ENCODE measurements at regions not wholly inside any gene's neighbourhood (a gene's known extent, or its start where the extent isn't known, plus 50 kb on each side); places are given as distances from the start of the nearest gene placed in this dataset.

DNA sequence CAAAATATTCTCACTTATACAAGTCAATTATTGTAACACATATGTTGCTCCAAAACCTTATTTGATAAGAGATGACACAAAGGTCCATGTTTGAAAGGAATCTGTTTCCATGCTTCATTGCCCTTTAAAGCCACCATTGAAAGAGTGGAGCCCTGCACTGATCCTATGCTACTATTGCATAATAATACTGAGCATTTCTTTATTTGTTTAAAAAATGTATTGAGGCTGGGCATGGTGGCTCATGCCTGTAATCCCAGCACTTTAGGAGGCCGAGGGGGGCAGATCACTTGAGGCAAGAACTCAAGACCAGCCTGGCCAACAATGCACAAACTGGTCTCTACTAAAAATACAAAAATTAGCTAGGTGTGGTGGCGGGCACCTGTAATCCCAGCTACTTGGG is 178.8 kb upstream of the STARD13 start:
- Histone ChIP-seq H3K36me3 (ENCODE audit: control insufficient read depth, insufficient read depth, low read length) (no peaks in the 10 kb centered on the region), H3K4me1 (ENCODE audit: control insufficient read depth, insufficient read depth, low read length) (no peaks in the 10 kb centered on the region), H3K27me3 (ENCODE audit: control insufficient read depth, insufficient read depth, low read length) (no peaks in the 10 kb centered on the region), H3K4me3 (ENCODE audit: low read length) (no peak overlapping the region), H3K9me3 (ENCODE audit: control insufficient read depth, insufficient read depth, low read length) (no peaks in the 10 kb centered on the region), H3K27ac (ENCODE audit: low read length) (no peak overlapping the region)
- no peak for DNase-seq (ENCODE audit: low read depth, low spot score)
- WGBS (ENCODE audit: insufficient coverage, insufficient read length): no CpG with 5 or more reads among the region's 2 CpGs

DNA sequence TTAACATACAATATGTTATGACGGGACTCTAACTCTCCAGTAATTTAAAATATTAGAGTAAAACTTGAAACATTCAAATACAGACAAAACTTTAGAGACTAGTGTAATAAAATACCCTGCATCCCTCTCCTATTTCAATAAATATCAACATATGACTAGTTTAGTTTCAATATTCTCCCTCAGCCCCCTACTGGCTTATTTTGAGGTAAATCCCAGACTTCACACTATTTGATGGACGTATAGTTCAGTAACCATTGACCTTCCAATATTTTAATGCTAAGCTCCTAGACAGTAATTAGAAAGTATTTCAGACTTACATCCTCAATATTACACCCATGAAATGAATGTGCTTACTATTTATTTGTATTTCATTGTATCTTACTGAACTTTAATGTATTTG is 180.7 kb upstream of the STARD13 start:
- no peaks in the 10 kb centered on the region for H3K4me1 ChIP-seq (ENCODE audit: control insufficient read depth, insufficient read depth, low read length)
- no peak overlapping the region for H3K4me3 ChIP-seq (ENCODE audit: low read length)
- no peak overlapping the region for H3K27ac ChIP-seq (ENCODE audit: low read length)
- no peaks in the 10 kb centered on the region for H3K9me3 ChIP-seq (ENCODE audit: control insufficient read depth, insufficient read depth, low read length)
- no peaks in the 10 kb centered on the region for H3K36me3 ChIP-seq (ENCODE audit: control insufficient read depth, insufficient read depth, low read length)
- no peaks in the 10 kb centered on the region for H3K27me3 ChIP-seq (ENCODE audit: control insufficient read depth, insufficient read depth, low read length)
- DNase-seq (ENCODE audit: low read depth, low spot score): no peak
- WGBS (ENCODE audit: insufficient coverage, insufficient read length): no CpG with 5 or more reads among the region's 2 CpGs

DNA sequence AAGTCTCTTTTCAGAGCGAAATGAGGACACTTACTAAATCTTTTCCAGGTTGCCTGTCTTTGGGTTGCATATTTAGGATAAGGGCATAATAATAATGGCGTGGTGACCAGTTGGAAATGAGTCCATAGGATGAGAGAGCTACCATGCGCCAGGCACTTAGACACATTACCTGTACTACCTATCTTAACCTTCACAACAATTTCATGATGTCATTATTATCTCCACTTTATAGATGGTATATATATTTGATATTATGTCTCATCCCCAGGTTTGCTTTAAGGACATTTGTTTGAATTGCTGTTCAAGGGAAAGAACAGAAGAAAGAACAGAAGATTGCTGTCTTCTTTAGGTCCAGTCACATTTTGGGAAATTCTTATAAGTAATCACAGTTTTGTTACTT is 182.0 kb upstream of the STARD13 start:
- H3K9me3 ChIP-seq (ENCODE audit: control insufficient read depth, insufficient read depth, low read length): no peaks in the 10 kb centered on the region
- H3K4me1 ChIP-seq (ENCODE audit: control insufficient read depth, insufficient read depth, low read length): no peaks in the 10 kb centered on the region
- H3K36me3 ChIP-seq (ENCODE audit: control insufficient read depth, insufficient read depth, low read length): no peaks in the 10 kb centered on the region
- no peaks in the 10 kb centered on the region for H3K27me3 ChIP-seq (ENCODE audit: control insufficient read depth, insufficient read depth, low read length)
- WGBS (ENCODE audit: insufficient coverage, insufficient read length): no CpG with 5 or more reads among the region's 3 CpGs
- no peak for DNase-seq (ENCODE audit: low read depth, low spot score)
- H3K27ac ChIP-seq (ENCODE audit: low read length): no peak overlapping the region
- no peak overlapping the region for H3K4me3 ChIP-seq (ENCODE audit: low read length)

GRCh38 chr13:33471204-33471603 is 185.6 kb upstream of the STARD13 start:
- H3K36me3 ChIP-seq (ENCODE audit: control insufficient read depth, insufficient read depth, low read length): no peaks in the 10 kb centered on the region
- no peaks in the 10 kb centered on the region for H3K27me3 ChIP-seq (ENCODE audit: control insufficient read depth, insufficient read depth, low read length)
- H3K27ac ChIP-seq (ENCODE audit: low read length): no peak overlapping the region
- H3K9me3 ChIP-seq (ENCODE audit: control insufficient read depth, insufficient read depth, low read length): no peaks in the 10 kb centered on the region
- H3K4me3 ChIP-seq (ENCODE audit: low read length): no peak overlapping the region
- DNase-seq (ENCODE audit: low read depth, low spot score): no peak
- no peaks in the 10 kb centered on the region for H3K4me1 ChIP-seq (ENCODE audit: control insufficient read depth, insufficient read depth, low read length)

DNA sequence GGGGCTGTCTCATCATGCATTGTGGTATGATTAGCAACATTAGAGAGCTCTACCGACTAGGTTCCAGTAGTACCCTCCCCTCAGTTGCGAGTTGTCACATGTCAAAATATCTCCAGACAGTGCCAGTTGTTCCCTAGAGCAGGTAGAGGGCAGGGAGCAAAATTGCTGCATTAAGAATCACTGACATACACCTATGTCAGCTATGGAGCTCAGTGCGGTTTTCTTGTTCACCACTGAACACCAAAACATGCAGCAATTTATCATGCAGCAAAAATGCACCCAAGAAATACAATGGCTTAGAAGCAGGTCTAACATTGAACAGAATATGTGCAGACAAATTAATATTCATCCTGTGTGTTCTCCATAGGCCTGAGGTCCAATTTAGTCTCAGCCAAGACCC is 186.9 kb upstream of the STARD13 start:
- no CpG with 5 or more reads among the region's 3 CpGs for WGBS (ENCODE audit: insufficient coverage, insufficient read length)

GRCh38 chr13:33479105-33479504 is 193.6 kb upstream of the STARD13 start:
- Histone ChIP-seq H3K36me3 (ENCODE audit: control insufficient read depth, insufficient read depth, low read length) (no peaks in the 10 kb centered on the region), H3K27me3 (ENCODE audit: control insufficient read depth, insufficient read depth, low read length) (no peaks in the 10 kb centered on the region), H3K9me3 (ENCODE audit: control insufficient read depth, insufficient read depth, low read length) (no peaks in the 10 kb centered on the region), H3K4me3 (ENCODE audit: low read length) (no peak overlapping the region), H3K4me1 (ENCODE audit: control insufficient read depth, insufficient read depth, low read length) (no peaks in the 10 kb centered on the region), H3K27ac (ENCODE audit: low read length) (no peak overlapping the region)
- DNase-seq (ENCODE audit: low read depth, low spot score): no peak
- WGBS (ENCODE audit: insufficient coverage, insufficient read length): no CpG with 5 or more reads among the region's 4 CpGs

More for the DNA sequence above, 186.9 kb upstream of the STARD13 start:
- Histone ChIP-seq H3K4me1 (ENCODE audit: control insufficient read depth, insufficient read depth, low read length) (no peaks in the 10 kb centered on the region), H3K27ac (ENCODE audit: low read length) (no peak overlapping the region), H3K4me3 (ENCODE audit: low read length) (no peak overlapping the region), H3K27me3 (ENCODE audit: control insufficient read depth, insufficient read depth, low read length) (no peaks in the 10 kb centered on the region), H3K36me3 (ENCODE audit: control insufficient read depth, insufficient read depth, low read length) (no peaks in the 10 kb centered on the region), H3K9me3 (ENCODE audit: control insufficient read depth, insufficient read depth, low read length) (no peaks in the 10 kb centered on the region)
- no peak for DNase-seq (ENCODE audit: low read depth, low spot score)

- WGBS (ENCODE audit: insufficient coverage, insufficient read length): no CpG with 5 or more reads among the region's 1 CpG
Measured at GRCh38 chr13:33480561-33480960, 195.0 kb upstream of the STARD13 start.

DNA sequence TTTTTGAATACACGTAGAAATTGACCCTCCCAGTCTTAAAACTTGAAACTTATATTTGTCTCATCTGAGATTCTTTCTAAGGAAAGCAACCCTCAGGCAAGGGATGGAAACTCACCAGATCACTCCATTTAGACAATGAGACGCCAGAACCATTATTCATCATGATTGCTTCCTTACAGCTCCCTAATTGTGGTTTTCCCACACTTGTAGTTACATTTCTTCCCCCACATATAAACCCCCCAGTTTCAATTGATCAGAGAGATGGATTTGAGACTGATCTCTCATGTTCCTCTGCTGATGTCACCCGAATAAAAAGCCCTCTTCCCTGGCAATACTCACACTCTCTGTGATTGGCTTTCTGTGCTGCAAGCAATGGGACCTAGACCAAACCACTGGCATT is 197.9 kb upstream of the STARD13 start:
- Histone ChIP-seq H3K4me3 (ENCODE audit: low read length) (no peak overlapping the region), H3K36me3 (ENCODE audit: control insufficient read depth, insufficient read depth, low read length) (no peaks in the 10 kb centered on the region), H3K27me3 (ENCODE audit: control insufficient read depth, insufficient read depth, low read length) (no peaks in the 10 kb centered on the region), H3K4me1 (ENCODE audit: control insufficient read depth, insufficient read depth, low read length) (no peaks in the 10 kb centered on the region), H3K9me3 (ENCODE audit: control insufficient read depth, insufficient read depth, low read length) (no peaks in the 10 kb centered on the region), H3K27ac (ENCODE audit: low read length) (no peak overlapping the region)
- DNase-seq (ENCODE audit: low read depth, low spot score): no peak
- no CpG with 5 or more reads among the region's 3 CpGs for WGBS (ENCODE audit: insufficient coverage, insufficient read length)

More at GRCh38 chr13:33480561-33480960, 195.0 kb upstream of the STARD13 start:
- Histone ChIP-seq H3K4me1 (ENCODE audit: control insufficient read depth, insufficient read depth, low read length) (no peaks in the 10 kb centered on the region), H3K27me3 (ENCODE audit: control insufficient read depth, insufficient read depth, low read length) (no peaks in the 10 kb centered on the region), H3K4me3 (ENCODE audit: low read length) (no peak overlapping the region), H3K27ac (ENCODE audit: low read length) (no peak overlapping the region), H3K36me3 (ENCODE audit: control insufficient read depth, insufficient read depth, low read length) (no peaks in the 10 kb centered on the region), H3K9me3 (ENCODE audit: control insufficient read depth, insufficient read depth, low read length) (no peaks in the 10 kb centered on the region)
- DNase-seq (ENCODE audit: low read depth, low spot score): no peak

DNA sequence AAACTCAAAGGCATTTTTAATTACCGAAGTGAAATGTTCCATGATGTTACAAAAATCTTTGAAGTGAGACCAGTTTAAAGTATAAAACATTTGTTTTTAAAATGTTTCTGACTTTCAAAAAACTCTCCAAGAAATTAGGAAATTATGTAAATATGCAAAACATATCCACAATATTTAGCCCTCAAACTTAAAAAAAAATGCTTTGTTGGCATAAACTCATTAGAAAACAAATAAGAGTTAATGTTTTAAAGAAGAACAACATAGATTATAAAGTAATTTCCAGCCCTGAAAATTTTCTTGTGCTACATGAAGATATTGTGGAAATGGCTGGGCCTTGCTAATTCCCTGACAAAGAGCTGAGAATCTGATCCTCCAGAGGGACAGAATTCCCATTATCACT is 199.7 kb upstream of the STARD13 start:
- H3K9me3 ChIP-seq (ENCODE audit: control insufficient read depth, insufficient read depth, low read length): no peaks in the 10 kb centered on the region
- DNase-seq (ENCODE audit: low read depth, low spot score): no peak
- H3K36me3 ChIP-seq (ENCODE audit: control insufficient read depth, insufficient read depth, low read length): no peaks in the 10 kb centered on the region
- no CpG with 5 or more reads among the region's 1 CpG for WGBS (ENCODE audit: insufficient coverage, insufficient read length)
- no peaks in the 10 kb centered on the region for H3K27me3 ChIP-seq (ENCODE audit: control insufficient read depth, insufficient read depth, low read length)
- no peaks in the 10 kb centered on the region for H3K4me1 ChIP-seq (ENCODE audit: control insufficient read depth, insufficient read depth, low read length)
- H3K4me3 ChIP-seq (ENCODE audit: low read length): no peak overlapping the region
- no peak overlapping the region for H3K27ac ChIP-seq (ENCODE audit: low read length)

- no peak for DNase-seq (ENCODE audit: low read depth, low spot score)
Measured at GRCh38 chr13:33487575-33488243, 202.2 kb upstream of the STARD13 start.

DNA sequence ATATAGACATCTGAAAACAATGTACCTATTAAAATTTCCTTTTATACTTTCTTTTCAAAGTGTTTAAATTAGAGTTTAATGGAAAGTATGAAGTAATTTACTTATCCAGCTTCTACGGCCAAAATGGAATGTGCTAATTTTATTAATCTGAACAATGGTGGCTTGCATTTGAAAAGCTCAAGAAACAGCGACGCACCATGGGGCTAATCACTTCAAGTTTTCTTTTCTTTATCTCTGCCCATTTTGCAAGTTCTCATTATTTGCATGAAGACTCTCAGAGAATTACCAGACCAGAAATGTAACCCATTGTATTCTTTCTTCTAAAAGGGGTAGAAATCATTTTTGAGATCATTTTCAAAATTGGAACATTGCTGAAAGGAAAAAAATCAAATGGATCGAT is 204.0 kb upstream of the STARD13 start:
- no peak overlapping the region for H3K4me3 ChIP-seq (ENCODE audit: low read length)
- no peak for DNase-seq (ENCODE audit: low read depth, low spot score)
- H3K36me3 ChIP-seq (ENCODE audit: control insufficient read depth, insufficient read depth, low read length): no peaks in the 10 kb centered on the region
- H3K27ac ChIP-seq (ENCODE audit: low read length): no peak overlapping the region
- no peaks in the 10 kb centered on the region for H3K9me3 ChIP-seq (ENCODE audit: control insufficient read depth, insufficient read depth, low read length)
- no peaks in the 10 kb centered on the region for H3K27me3 ChIP-seq (ENCODE audit: control insufficient read depth, insufficient read depth, low read length)
- WGBS (ENCODE audit: insufficient coverage, insufficient read length): no CpG with 5 or more reads among the region's 4 CpGs
- no peaks in the 10 kb centered on the region for H3K4me1 ChIP-seq (ENCODE audit: control insufficient read depth, insufficient read depth, low read length)

More at GRCh38 chr13:33487575-33488243, 202.2 kb upstream of the STARD13 start:
- no peaks in the 10 kb centered on the region for H3K4me1 ChIP-seq (ENCODE audit: control insufficient read depth, insufficient read depth, low read length)
- H3K9me3 ChIP-seq (ENCODE audit: control insufficient read depth, insufficient read depth, low read length): no peaks in the 10 kb centered on the region
- H3K27ac ChIP-seq (ENCODE audit: low read length): no peak overlapping the region
- no peaks in the 10 kb centered on the region for H3K36me3 ChIP-seq (ENCODE audit: control insufficient read depth, insufficient read depth, low read length)
- H3K27me3 ChIP-seq (ENCODE audit: control insufficient read depth, insufficient read depth, low read length): no peaks in the 10 kb centered on the region
- no CpG with 5 or more reads among the region's 5 CpGs for WGBS (ENCODE audit: insufficient coverage, insufficient read length)
- no peak overlapping the region for H3K4me3 ChIP-seq (ENCODE audit: low read length)
